CD4-positive, alpha-beta T cell treated with Interleukin-4 for 1 hour (primary cell): ENCODE measurements at regions not wholly inside any gene's neighbourhood (a gene's known extent, or its start where the extent isn't known, plus 50 kb on each side); places are given as distances from the start of the nearest gene placed in this dataset.

Experiments used
- DNase-seq, 2 donors: peaks; one replicate each; pipeline ENCODE4 v3.0.0-alpha.2; 2020 to 2022

DNA sequence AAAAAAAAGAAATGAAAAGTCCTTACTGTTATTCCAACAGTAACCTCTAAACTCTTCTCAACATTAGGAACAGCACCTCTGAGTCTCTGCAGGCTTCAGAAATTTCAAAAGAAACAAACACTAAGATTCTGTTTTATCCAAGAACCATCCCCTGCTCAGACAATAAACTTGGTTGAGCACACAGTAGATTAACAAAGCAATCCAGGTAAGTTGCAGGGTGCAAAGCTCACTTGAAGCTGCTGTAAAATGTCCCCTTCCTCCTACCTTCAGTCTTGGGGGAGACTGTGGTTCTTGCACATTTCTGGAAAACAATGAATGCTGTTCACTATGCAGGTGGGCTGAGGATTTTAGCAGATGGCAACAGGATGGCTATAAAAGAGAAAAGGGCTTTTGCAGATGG lies 484.1 kb downstream of the IGSF11 start:
- DNase-seq = no peak

DNA sequence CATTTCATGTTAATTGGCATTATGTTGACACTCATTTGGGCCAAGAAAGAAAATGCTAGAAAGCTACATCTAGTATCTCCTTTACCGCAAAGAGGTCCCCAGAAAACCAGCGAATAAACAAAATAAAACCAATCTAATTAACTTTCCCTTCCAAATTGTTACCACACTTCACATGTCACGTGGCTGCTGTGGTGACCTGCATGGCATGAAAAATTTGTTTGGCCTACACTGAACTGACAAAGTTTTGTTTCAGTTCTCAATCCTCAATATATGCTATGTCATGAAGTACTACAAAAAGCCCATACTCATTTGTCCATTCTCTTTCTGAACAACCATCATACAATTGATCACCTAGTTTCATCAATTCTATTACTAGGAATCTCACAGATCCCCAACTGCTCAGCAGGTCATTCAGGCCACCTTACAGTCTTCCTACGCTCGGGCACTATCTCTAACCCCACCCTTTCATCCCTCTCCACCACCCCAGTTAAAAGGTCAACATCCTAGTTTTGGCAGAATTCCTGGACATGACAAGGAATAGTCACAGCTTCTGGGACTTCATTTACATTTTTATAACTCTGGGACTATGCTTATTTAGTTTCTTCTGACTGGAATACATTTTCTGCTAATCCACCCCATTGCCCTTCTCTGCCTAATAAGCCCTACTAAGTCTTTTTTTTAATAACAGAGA lies 480.4 kb downstream of the IGSF11 start:
- DNase-seq = no peak

DNA sequence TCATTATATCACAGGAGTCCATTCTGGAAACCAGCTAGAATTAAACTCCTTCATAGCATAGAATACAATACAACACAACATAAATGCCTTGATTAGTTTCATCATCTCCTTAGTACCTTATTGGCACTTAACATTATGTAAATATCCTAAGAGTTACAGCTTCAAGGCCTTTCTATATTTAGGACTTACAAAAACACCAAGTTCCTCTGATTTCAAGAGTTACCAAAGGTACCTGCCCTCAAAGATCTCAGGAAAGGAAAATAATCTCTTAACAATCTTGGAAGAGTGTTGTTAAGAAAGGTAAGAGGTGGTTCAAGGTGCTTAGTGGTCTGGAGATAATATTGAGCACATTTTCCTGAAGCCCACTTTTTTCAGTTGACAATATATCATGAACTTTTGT lies 477.7 kb downstream of the IGSF11 start:
- DNase-seq = no peak

DNA sequence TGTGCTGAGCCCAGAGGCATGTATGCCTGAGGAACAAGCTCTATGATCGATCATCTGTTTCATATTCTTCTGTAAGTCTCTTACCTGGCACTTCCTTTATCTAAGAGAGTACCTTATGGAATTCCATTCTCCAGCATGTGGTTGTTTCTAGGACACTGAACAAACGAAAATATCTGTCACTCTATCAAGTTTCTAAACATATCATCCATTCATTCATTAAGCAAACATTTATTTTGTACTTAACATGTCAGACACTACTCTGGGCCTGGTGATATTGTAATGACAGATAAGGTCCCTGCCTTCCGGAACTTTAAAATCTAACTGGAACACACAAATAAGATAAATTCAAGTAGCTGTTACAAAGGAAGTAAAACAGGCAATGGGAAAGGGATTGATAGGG lies 477.1 kb downstream of the IGSF11 start:
- DNase-seq = no peak

DNA sequence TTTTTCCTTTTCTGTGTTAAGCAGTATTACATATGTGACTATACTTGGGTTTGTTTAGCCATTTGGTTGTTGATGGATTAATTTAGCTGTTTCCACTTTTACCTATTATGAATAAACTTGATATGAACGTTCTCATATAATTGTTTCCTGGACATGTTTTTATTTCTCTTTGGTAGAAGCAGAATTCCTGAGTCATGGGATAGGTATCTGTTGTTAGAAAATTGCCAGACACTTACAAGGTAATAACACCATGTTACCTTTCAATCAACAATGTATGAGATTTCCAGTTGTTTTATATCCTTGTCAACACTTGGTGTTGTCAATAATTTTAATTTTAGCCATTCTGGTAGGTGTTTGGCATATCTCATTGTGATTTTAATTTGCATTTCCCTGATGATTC lies 475.4 kb downstream of the IGSF11 start:
- DNase-seq = no peak

DNA sequence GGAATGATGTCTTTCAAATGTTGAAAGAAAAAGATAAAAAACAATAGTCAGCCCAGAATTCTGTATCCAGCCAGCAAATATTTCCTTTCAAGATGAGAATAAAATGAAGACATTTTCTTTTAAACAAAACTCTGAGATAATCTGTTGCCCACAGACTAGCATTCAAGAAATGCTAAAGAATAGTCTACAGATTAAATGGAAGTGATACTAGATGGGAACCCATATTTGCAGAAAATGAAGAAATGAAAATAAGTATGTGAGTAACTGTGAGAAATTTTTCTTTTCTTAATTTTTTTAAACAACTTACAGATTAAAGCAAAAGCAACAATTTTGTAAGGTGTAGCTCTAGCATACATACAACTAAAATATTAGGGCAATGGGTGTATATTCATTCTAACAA lies 469.8 kb downstream of the IGSF11 start:
- DNase-seq = no peak

DNA sequence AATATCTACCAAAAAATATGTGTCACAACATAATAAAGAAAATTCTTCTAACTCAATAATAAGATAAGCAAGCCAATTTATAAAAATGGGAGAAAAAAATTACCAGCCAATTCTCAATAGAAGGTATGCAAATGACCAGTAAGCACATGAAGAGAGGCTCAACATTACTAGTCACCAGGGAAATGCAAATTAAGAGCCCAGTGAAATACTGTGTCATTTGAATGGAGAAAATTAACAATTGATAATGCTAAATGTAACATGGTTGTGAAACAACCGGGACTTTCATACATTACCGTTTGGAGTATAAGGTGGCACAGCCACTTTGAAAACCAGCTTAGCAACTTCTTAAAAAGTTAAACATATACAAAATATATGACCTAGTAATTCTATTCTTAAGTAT lies 460.7 kb downstream of the IGSF11 start:
- no peak for DNase-seq

DNA sequence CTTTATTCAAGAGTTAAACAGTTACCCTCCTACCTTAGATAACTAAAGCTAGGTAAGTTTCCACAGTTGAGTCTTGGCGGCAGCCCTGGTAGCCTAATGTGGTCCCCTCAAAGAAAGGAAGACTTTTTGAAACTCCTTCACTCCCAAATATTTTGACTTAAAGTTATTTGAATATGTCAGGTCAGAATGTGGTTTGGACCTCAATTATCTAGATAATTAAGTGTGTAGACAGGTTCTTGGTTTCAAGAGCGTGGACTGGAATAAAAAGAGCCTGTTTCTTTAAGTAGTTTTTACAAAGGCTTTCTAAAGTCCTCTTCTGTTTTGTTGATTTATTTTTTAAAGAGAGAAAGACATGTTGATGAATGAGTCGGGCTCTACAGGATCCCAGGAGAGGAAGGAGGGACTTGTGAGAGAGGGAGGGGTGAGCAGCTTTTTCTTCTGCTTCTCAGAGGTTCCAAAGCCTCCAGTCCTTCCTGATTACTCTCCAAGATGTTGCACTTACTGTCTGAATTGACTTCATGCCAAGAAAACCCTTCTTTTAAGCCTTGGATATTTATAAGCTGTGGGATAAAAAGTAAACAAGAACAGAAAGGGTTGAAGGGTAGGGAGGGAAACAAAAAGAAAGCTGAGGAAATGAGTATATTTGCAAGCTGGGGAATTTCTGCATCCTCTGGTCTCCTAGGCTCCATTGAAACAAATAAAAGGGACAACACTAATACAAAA lies 457.4 kb downstream of the IGSF11 start:
- DNase-seq = no peak

DNA sequence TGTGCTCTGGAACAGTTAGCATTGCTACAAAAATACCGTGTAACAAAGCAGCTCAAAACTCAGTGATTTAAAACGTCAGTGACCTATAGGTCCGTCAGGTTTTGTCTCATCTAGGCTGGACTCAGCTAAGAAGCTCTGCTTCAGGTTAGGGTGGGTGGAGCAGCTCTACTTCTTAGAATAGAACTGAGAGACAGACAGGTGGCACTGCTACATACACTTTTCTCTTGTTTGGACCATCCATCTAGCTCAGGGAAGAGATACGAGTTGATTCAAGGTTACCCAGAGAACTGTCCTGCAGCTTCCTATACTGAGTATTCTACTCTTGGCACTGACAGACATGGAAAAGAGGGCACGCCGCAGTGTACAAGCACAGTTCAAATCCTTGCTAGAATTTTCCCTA lies 456.1 kb downstream of the IGSF11 start:
- no peak for DNase-seq

DNA sequence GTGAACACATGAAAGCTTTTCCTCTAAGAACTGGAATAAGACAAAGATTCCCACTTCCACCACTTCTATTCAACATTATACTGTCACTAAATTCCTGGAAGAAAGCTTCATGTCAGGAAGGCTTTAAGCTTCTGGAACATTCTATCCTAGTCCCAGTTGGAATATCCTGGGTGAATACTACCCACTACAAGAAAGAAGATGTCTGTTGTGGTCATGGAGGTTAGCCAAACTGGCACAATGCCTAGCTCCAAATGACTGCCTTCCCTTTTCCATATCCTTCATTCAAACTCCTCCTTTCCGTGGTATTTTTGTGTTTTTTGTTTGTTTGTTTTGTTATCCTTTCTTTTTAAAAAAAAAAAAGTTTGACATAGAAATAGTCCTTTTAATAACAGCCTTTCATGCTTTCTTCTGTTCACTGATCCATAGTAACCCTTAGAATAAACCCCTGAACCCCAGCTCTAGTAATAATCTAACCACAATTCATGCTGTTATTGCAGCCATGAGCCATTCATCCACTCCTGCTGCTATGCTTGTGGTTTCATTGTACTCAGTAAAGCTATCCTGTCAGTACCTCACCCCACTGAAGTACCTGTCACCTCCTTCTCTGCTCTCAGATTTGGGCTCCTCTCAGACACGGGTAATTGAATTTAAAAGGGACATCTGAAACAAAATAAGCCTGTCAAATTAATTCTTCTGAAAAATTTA lies 447.5 kb downstream of the IGSF11 start:
- no peak for DNase-seq

DNA sequence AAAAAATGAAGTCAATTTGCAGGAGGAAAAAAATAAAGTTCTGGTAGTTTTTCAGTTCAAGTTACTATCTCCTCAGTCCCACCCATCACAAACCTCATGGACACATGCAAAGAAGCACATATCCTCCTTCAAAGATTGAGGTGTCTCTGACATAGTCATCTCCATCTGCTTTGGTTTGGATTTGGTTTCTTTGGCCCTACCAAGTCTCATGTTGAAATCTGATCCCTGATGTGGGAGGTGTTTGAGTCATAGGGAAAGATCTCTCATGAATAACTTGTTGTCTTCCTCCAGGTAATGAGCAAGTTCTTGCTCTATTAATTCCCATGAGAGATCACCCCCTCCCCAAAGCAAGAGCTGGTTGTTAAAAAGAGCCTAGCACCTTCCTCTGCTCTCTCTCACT lies 446.8 kb downstream of the IGSF11 start:
- no peak for DNase-seq

DNA sequence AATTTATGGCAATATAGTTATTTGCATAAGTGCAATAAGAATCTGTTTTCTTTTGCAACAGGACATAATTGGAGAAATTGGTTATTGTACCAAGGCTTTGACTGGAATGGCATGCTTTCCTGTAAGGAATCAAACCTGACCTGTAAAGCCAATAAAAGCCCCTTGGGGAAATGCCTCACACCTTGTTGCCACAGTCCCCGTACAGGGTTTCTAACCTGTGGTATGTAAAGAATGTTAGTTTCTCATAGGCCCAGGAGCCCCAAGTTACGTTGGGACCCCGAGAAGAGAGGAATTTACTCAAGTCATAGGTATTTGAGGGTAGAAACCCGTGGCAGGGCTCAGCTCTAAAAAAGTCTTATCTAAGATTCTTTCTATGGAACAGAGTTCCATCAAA lies 441.4 kb downstream of the IGSF11 start:
- DNase-seq = no peak

DNA sequence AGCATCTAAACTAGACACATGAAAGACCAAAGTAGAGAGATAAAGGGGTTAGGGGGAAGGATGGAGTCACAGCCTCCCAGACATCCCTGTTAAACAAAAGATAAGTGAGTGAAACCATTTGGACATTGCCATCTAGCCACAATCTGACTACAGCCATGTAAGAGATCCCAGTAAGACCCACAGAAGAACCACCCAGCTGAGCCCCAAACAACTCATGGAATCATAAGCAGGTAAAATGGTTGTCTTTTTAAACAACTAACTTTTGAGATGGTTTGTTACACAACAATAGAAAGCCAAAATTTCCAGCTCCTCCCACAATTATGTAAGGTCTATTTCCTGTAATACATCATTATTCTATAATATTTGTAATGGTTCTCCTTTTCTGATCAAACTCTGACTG lies 437.5 kb downstream of the IGSF11 start:
- DNase-seq = no peak

DNA sequence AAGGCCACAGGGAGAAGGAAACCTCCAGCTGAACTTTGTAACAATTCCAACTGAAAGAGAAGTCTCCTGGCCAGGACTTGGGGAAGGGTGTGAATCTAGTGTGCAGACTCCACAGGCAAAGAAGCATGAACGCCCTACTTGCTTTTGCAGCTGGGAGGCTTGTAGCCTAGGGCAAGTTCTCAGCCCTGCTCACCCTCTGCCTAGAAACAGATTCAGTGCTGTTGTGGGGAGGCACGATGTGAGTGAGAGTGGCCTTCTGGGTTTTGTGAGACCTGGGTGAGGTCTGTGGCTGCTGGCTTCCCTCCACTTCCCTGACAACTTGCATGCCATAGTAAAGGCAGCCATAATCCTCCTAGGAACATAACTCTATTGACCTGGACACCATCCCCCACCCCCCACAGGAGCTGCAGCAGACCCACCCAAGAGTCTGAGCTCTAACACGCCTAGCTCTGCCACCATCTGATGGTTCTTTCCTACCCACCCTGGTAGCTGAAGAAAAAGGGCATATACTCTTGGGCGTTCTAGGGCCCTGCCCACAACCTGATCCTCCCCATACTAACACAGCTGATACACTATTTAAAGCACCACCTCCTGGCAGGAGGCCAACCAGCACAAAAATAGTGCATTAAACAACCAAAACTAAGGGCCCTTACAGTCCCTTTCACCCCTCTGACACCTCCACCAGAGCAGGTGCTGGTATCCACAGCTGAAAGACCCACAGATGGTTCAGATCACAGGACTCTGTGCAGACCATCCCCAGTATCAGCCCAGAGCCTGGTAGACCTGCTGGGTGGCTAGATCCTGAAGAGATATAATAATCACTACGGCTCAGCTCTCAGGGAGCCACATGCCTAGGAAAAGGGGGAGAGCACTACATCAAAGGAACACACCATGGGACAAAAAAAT lies 426.5 kb downstream of the IGSF11 start:
- DNase-seq = no peak

DNA sequence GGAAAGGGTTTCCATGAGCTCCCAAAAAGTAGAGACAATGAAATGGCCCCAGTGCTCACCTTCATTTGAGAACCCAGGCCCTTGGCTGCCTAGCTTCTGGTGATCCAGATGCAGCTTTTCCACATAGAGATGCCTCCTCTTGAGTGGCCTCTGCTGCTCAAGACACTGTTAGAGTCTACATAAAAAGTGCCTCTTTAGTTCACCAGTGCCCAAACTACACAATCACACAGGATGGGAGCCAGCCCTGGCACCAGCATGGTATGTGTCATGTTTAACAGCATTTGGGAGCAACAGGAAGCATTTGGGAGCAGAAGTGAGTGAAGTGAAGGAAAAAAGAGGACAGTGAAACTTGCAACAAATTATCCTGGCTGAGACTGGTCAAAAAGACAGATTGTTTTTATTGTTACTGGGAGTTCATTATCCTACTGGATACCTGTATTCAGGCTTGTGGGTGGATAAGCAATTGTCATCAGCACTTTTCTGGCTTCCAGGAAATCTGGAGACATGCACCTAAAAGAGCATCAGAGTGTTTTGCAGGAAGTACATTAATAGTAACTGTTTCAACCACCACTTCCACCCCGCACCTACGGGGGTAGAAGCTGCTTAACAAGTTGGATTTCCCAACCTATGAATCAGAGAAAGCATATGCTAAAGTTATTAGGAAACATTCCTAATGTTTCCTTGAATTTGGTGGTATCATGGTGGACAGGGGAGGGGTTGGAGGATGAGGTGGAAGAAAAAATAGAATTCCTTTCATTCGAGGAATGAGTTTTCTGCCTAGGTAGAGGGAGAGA lies 416.2 kb downstream of the IGSF11 start:
- DNase-seq = no peak

DNA sequence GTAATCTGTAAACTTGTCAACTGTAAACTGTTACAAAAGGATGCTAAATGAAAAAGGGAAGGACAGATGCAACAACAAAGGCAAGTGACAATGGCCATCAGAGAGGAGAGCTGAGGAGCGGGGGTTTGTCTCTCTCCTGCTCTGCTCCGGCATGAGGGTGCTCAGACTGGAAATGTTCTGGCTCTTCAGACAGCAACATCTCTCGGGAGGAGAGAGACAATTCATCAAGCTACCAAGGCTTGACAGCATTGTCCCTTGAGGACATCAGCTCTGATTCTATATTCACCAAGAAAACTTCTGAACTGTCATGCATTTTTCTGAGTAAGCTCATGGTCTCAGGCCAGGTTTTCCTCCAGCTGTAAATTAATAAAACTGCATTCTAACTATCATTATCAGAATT lies 408.2 kb downstream of the IGSF11 start:
- no peak for DNase-seq

DNA sequence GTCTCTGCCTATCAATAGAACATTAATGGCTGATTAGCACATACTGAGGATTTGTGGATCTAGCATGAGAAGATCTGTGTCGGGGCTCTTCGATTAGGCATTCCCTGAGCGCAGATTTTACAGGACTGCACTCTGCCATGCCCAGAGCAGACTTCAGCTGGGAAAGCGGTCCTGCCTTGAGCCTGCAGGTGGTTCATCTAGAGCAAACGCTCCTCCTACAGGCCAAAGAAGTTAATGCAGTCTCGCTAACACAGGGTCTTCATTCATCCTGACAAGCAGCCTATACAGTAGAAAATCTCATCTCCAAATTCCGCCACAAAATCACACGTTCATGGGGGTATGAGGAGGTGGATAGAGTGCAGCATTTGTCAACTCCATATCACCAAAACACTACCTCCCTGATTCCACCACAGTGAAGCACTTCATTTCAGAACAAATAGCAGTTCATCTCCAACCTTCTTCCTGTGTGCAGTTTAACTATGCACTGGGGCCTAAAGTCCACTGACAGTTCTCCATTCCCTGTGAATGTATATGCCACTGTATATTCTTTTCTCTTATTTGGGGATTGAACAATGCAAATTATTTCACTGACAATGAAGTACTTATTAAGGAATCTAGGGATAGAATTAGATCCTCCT lies 405.8 kb downstream of the IGSF11 start:
- DNase-seq = no peak

DNA sequence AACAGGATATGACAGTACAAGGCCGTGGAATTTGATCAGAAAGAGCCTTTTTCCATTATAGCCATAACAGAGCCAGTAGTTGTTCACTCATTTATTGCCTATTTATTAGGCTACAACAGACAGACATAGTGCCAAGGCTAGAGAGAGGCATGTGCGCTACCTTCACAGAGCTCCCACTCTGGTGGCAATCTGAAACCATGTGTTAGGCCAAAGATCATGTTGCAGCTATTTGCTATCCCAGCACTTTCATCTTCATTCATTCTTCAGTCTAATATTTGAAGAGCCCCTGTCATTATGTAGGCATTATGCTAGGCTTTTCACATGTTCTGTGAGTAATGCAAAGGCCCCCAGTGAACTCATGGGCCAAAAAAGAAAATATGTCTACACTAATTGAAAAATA lies 404.8 kb downstream of the IGSF11 start:
- no peak for DNase-seq

DNA sequence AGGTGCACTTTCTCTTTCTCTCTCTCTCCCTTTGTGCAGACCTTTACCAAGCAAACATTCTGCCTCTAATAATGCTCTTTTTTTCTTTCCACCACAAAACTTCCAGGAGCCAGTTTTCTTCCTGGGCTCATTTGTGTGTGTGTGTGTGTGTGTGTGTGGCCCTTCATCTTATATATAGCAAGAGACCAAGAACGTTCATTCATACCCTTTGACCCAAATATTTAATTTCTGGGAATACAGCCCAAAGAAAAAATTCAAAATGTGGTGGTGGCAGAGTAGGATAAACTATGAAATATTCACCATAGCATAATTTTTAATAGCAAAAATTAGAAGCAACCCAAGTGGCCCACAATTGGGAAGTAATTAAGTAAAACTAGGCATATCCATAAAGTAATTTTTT lies 398.9 kb downstream of the IGSF11 start:
- no peak for DNase-seq

DNA sequence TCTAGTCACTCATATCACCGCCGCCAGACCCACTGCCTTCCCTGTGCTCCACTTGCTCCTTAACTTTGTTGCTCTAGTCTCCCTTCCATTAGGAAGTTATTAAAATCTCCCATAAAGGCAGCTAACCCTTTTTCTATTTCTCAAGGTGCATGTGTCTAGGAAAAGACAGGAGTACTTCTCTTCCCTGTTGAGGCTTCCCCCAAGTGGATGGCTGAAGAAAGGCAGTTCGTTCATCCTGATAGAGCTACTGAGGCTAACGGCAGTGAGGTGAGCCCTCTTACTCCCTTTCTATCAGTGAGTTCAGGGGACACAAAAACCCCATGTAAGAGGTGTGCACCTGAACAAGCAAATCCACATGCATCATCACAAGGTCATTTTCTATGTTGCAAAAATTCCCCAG lies 397.8 kb downstream of the IGSF11 start:
- DNase-seq = no peak

DNA sequence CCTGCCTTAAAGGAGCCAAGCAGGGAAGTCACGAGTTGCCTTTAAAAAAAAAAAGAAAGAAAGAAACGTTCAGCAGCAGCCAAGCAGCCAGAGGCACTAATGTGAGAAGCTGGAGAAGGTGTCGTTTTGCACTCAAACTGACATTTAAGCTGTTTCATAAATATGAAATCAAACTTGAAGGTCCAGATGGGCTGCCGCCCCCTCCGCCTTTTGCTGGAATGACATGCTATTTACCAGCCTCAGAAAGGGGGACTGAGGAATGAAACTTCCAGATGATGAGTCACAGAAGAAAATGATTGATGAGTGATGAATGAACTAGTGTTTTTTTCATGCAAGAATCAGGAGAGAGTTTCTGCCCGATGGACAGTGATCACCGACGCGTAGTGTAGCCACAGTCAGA lies 396.8 kb downstream of the IGSF11 start:
- DNase-seq = no peak

DNA sequence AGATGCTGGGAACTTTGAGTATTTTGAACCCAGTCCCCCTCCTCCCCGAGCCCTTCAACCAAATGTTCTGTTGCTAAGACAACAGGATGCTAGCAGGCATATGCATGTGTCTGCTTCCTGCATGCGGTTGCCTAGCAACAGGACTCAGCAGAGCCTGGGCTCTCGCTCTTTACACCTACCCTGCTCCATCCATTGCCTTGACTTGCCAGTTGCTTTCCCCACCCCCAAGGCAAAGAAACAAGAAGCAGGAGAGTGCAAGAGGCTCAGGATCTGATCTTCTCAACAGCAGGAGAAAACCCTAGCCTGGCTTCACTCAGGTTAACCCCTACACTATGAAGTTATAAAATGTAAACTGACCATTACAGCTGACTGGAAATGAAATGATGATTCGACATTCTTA lies 393.0 kb downstream of the IGSF11 start:
- peak in 1 of 2 donors; percentile 6 for DNase-seq
